H1 (cell line): ENCODE measurements at regions not wholly inside any gene's neighbourhood (a gene's known extent, or its start where the extent isn't known, plus 50 kb on each side); places are given as distances from the start of the nearest gene placed in this dataset.

Experiments
- CBX5 ChIP-seq: fragments of 300-800, 300-1000 bp; sonication (generic); IDR thresholded peaks from 2 replicates; pipeline ENCODE4 v1.7.1; 2016; ENCODE audit warnings: antibody characterized with exemption, low read length, low read depth
- CHD1 ChIP-seq: IDR thresholded peaks from 2 replicates; pipeline ENCODE4 v1.6.1; 2012; ENCODE audit warnings: low read depth, low read length, improper control_type of control experiment
- KDM5A ChIP-seq: fragments of 200-600 bp; IDR thresholded peaks from 2 replicates; pipeline ENCODE4 v1.7.1; 2012; ENCODE audit warnings: mild to moderate bottlenecking, low read length, inconsistent platforms, mixed read lengths
- NRF1 ChIP-seq: IDR thresholded peaks from 2 replicates; pipeline ENCODE4 v1.6.1; 2011; ENCODE audit warnings: mild to moderate bottlenecking, low read depth, low read length, improper control_type of control experiment
- POLR2AphosphoS5 ChIP-seq: IDR thresholded peaks from 2 replicates; pipeline ENCODE4 v1.6.1; 2011; ENCODE audit warnings: low read depth, low read length
- SP2 ChIP-seq: IDR thresholded peaks from 2 replicates; pipeline ENCODE4 v1.6.1; 2012; ENCODE audit warnings: mild to moderate bottlenecking, low read length, inconsistent platforms
- SP4 ChIP-seq: IDR thresholded peaks from 2 replicates; pipeline ENCODE4 v1.6.1; 2012; ENCODE audit warnings: low read length, inconsistent platforms
- SUZ12 ChIP-seq: fragments of 200-600 bp; sonication (generic); IDR thresholded peaks from 2 replicates; pipeline ENCODE4 v1.6.1; 2012; ENCODE audit warnings: mild to moderate bottlenecking, inconsistent platforms, low read length, moderate library complexity, mixed read lengths
- TBP ChIP-seq: IDR thresholded peaks from 2 replicates; pipeline ENCODE4 v1.6.1; 2011; ENCODE audit warnings: low read depth, low read length, improper control_type of control experiment

- no peak for TF ChIP-seq POLR2AphosphoS5
- TF ChIP-seq NRF1: no peak
- TF ChIP-seq SP2: no peak
- TF ChIP-seq CBX5: no peak
- no peak for TF ChIP-seq SUZ12
- no peak for TF ChIP-seq KDM5A
- no peak for TF ChIP-seq TBP
- TF ChIP-seq SP4: no peak
- no peak for TF ChIP-seq CHD1
These were observed 354.9 kb upstream of the SALL3 start (continued) for GRCh38 chr18:78624646-78625279.
